Bronchial epithelial cell (primary cell): ENCODE measurements at regions not wholly inside any gene's neighbourhood (a gene's known extent, or its start where the extent isn't known, plus 50 kb on each side); places are given as distances from the start of the nearest gene placed in this dataset.

Source experiments
- DNase-seq: peaks from one replicate; pipeline ENCODE4 v3.0.0-alpha.2; 2010; ENCODE audit warnings: low read depth
- FAIRE-seq: peaks from 2 replicates; lab custom pipeline; 2011; peaks lifted over from hg19 to GRCh38; lab: Jason Lieb, UNC
- H3K27me3 ChIP-seq: 2 replicates; pipeline ENCODE4 v1.5.1; 2011; ENCODE audit warnings: low read length; ENCODE audit not compliant: control insufficient read depth, insufficient read depth
- H3K36me3 ChIP-seq: 2 replicates; pipeline ENCODE4 v1.5.1; 2011; ENCODE audit warnings: low read length; ENCODE audit not compliant: control insufficient read depth, insufficient read depth
- H3K4me3 ChIP-seq: 2 replicates; pipeline ENCODE4 v1.5.1; 2011; ENCODE audit warnings: mild to moderate bottlenecking, low read depth, low read length, control low read depth
- TF ChIP-seq, protein P1 (sequence below): IDR thresholded peaks from 2 replicates; pipeline ENCODE4 v1.5.1; 2011; ENCODE audit warnings: mild to moderate bottlenecking, moderate library complexity, low read length, control low read depth, inconsistent platforms; ENCODE audit not compliant: insufficient read depth, severe bottlenecking

DNA sequence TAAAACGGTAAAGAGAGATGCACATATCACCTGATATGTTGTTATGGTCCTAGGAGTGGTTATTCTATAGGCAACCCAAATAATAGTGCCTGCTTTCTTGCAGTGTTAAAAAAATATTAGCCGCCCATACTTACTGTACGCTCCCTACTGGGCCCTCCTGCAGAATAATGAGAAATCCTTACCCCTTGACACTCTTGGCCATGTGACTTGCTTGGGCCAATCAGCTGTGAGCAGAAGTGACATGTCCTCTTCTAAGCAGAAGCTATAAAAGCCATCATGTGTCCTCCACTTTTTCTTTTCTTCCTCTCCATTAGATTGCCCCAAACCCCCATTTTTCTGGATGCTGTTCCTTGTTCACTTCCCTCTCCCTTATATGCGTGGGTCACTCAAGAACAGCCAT, 90.5 kb upstream of the SPRED2 start:
- DNase-seq (no peak), FAIRE-seq (no peak)
- Histone ChIP-seq H3K36me3 (no peaks in the 10 kb centered on the region), H3K4me3 (no peak overlapping the region), H3K27me3 (no peaks in the 10 kb centered on the region)
- TF ChIP-seq, protein P1, sequence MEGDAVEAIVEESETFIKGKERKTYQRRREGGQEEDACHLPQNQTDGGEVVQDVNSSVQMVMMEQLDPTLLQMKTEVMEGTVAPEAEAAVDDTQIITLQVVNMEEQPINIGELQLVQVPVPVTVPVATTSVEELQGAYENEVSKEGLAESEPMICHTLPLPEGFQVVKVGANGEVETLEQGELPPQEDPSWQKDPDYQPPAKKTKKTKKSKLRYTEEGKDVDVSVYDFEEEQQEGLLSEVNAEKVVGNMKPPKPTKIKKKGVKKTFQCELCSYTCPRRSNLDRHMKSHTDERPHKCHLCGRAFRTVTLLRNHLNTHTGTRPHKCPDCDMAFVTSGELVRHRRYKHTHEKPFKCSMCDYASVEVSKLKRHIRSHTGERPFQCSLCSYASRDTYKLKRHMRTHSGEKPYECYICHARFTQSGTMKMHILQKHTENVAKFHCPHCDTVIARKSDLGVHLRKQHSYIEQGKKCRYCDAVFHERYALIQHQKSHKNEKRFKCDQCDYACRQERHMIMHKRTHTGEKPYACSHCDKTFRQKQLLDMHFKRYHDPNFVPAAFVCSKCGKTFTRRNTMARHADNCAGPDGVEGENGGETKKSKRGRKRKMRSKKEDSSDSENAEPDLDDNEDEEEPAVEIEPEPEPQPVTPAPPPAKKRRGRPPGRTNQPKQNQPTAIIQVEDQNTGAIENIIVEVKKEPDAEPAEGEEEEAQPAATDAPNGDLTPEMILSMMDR = no peak

DNA sequence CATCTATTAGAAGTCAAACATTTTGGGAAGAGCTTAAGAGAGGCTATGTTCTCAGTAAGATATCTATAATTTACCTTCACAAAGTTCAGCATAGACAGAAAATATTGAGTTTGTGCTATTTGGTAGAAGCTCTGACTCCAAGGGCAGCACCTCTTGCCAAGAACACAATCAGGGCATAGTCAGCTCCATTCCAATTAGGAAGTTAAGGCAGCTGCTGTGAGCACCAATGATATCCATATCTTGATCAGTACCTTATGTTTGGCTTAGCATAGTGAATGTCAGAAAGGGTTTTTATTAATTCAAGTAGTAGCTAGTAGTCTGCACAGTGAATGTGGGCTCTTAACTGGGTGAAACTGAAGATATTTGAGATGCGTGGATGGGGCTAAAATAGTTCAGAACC, 86.4 kb upstream of the SPRED2 start:
- H3K27me3 ChIP-seq = no peaks in the 10 kb centered on the region
- H3K36me3 ChIP-seq = no peaks in the 10 kb centered on the region
- TF ChIP-seq, protein P1 = no peak
- no peak for DNase-seq
- no peak for FAIRE-seq
- no peak overlapping the region for H3K4me3 ChIP-seq

DNA sequence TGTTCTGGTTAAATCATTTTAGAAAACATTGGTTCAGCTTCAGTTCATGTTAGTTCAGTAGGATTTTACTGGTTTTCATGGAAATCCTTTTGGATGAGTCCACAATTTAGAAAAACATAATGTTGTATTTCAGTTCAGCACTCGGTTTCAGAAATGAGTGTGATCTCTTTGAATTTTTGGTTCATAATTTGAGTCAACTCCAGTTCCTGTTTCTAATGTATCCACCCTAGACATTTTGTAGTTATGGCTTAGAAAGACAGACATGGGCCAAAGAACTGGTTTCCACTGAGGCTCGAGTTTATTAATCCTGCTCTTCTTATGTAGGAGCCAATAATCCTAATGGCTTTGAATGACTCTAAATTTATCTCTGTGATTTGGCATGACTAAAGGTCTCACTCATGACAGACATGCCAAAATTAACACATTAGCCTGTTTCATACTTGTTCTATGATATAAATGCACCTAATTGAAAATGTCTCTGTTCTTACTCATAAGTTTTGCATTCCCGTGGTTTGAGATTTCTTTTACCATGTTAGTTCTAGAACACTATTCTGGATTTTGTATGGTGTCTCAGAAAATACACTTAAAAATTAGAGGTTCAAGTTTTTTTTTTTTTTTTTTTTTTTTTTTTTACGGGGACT, 82.3 kb upstream of the SPRED2 start:
- H3K27me3 ChIP-seq = no peaks in the 10 kb centered on the region
- H3K36me3 ChIP-seq = no peaks in the 10 kb centered on the region
- no peak for FAIRE-seq
- H3K4me3 ChIP-seq = no peak overlapping the region
- TF ChIP-seq, protein P1 = no peak
- DNase-seq = peak; percentile 62

DNA sequence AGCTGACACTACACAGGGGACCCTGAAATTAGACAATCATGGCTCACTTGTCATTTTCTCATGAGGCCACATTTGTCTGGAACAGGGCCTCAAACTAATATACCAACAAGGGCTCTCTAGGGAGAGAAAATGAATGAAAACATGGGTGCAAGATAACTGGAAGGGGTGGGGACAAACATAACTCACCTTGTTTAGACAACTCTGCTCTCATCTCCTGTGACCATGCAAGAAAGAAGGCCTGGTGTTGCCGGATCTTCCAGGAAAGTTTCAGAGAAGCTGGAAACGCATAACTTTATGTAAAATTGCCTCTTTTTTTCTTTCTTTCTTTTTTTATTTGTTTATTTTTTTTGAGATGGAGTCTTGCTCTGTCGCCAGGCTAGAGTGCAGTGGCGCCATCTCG, 80.4 kb upstream of the SPRED2 start:
- DNase-seq (no peak), FAIRE-seq (no peak)
- TF ChIP-seq, protein P1 = no peak

DNA sequence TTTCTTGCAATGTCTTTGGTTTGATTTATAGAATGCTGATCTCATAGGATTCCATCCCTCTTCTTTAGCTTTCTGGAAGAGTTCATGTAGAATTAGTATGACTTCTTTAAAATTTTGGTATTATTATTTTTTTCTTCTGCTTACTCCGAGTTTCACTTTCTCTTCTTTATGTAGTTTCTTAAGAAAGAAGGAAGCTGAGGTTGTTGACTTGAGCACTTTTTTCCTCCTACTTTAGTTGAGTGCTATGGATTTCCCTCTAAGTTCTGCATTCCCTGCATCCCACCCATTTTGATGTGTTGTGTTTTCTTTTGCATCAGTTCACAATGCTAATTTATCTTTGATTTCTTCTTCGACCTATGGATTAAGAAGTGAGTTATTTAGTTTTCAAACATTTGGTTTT, 78.9 kb upstream of the SPRED2 start:
- TF ChIP-seq, protein P1 = no peak
- no peak for DNase-seq
- FAIRE-seq = no peak
- Histone ChIP-seq H3K27me3 (no peaks in the 10 kb centered on the region), H3K4me3 (no peak overlapping the region), H3K36me3 (no peaks in the 10 kb centered on the region)

More for the DNA sequence above, 80.4 kb upstream of the SPRED2 start:
- no peak overlapping the region for H3K4me3 ChIP-seq
- no peaks in the 10 kb centered on the region for H3K27me3 ChIP-seq
- H3K36me3 ChIP-seq = no peaks in the 10 kb centered on the region

DNA sequence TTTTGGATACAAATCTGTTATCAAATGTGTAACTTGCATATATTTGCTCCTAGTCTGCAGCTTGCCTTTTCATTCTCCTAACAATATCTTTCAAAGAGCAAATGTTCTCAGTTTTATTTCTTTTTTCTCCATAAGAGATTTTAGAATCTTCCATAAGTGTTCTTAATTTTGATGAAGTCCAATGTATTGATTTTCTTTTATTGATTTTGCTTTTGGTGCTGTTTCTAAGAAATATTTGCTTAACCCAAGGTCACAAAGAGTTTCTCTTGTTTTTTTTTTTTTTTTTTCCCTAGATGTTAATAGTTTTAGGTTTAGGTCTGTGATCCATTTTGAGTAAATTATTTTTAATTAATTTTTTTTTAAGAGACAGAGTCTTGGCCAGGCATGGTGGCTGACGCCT, 75.8 kb upstream of the SPRED2 start:
- Histone ChIP-seq H3K36me3 (no peaks in the 10 kb centered on the region), H3K4me3 (no peak overlapping the region), H3K27me3 (no peaks in the 10 kb centered on the region)
- FAIRE-seq (no peak), DNase-seq (no peak)
- TF ChIP-seq, protein P1 = no peak
